Pancreas (tissue), 10 donors: ENCODE measurements at regions not wholly inside any gene's neighbourhood (a gene's known extent, or its start where the extent isn't known, plus 50 kb on each side); places are given as distances from the start of the nearest gene placed in this dataset.

Experiments
- ATAC-seq, 4 donors: fragments of 200-7000 bp; cut with Tn5 transposase; one replicate each; pipeline versions ENCODE4 v1.8.0 to v1.9.1; 2020; ENCODE audit warnings: mild to moderate bottlenecking in 4 of 4, moderate library complexity in 4 of 4
- DNase-seq, 6 donors: peaks; one replicate each; pipeline ENCODE4 v3.0.0-alpha.2; 2020
- FAIRE-seq: peaks from 2 replicates; lab custom pipeline; 2012; peaks lifted over from hg19 to GRCh38; lab: Jason Lieb, UNC
- H3K27ac ChIP-seq, 4 donors: fragments of 200-600 bp; sonication (generic); 1 replicate in 3 of 4; 2 replicates in 1 of 4; pipeline versions ENCODE4 v1.5.0 to v1.8.0; 2020
- H3K27me3 ChIP-seq, 4 donors: fragments of 200-600 bp; one replicate each; pipeline ENCODE4 v1.8.0; 2021
- H3K36me3 ChIP-seq, 3 donors: fragments of 200-600 bp; sonication (generic) in 1 of 3; one replicate each; pipeline versions ENCODE4 v1.5.0 to v1.8.0; 2020 to 2021
- H3K4me1 ChIP-seq, 3 donors: fragments of 200-600 bp; one replicate each; pipeline ENCODE4 v1.8.0; 2021
- H3K4me3 ChIP-seq, 4 donors: fragments of 200-600 bp; sonication (generic) in 2 of 4; one replicate each; pipeline versions ENCODE4 v1.5.0 to v1.8.0; 2020 to 2021
- H3K9me3 ChIP-seq, 4 donors: fragments of 200-600 bp; one replicate each; pipeline ENCODE4 v1.8.0; 2021
- WGBS, 2 donors: extraction: QIAGEN DNeasy Blood & Tissue Kit; methylation state at CpG; one replicate each; pipeline ENCODE4 v1.1.7; 2013; 5-methylcytosine and 5-hydroxymethylcytosine counted together
- intact Hi-C, 3 donors: fragments of 100-400 bp; cut with DNase I; formaldehyde crosslinking; loops; one replicate each; pipeline versions ENCODE4 v1.11.1 to v1.14.2; 2022
- TF ChIP-seq, protein P1 (sequence below), 4 donors: fragments of 200-600 bp; sonication (generic) in 3 of 4; IDR thresholded peaks; one replicate each; pipeline versions ENCODE4 v1.5.0 to v1.8.0; 2021; ENCODE audit warnings: antibody characterized with exemption in 4 of 4
- donor health status: healthy with polysubstance abuse.
- donor health status: DM: no; HTN: no; CAD: no; lungs with moderate emphysema.
- donor health status: DM: no; HTN: no; CAD: no.
- donor health status: control.
- donor health status: control.
- donor health status: Bipolar disorder and iron deficiency.
- donor health status: DM: yes; HTN: yes; CAD: no.
- donor health status: DM: no; HTN: no; CAD: no.
- donor health status: DM: no; HTN: no; CAD: no.
- donor health status: DM: yes; HTN: yes; CAD: no.

GRCh38 chr15:25946241-25946805, 83.2 kb upstream of the ATP10A start:
- FAIRE-seq (no peak), DNase-seq (no peak), ATAC-seq (peak in 1 of 4 donors; percentile 19)
- H3K4me1 ChIP-seq, result no peaks in the 10 kb centered on the region
- H3K4me3 ChIP-seq, result no peak overlapping the region
- H3K36me3 ChIP-seq, result no peaks in the 10 kb centered on the region
- intact Hi-C loops, result no loop called here
- no peaks in the 10 kb centered on the region for H3K27me3 ChIP-seq
- H3K9me3 ChIP-seq, result no peaks in the 10 kb centered on the region
- TF ChIP-seq, protein P1, sequence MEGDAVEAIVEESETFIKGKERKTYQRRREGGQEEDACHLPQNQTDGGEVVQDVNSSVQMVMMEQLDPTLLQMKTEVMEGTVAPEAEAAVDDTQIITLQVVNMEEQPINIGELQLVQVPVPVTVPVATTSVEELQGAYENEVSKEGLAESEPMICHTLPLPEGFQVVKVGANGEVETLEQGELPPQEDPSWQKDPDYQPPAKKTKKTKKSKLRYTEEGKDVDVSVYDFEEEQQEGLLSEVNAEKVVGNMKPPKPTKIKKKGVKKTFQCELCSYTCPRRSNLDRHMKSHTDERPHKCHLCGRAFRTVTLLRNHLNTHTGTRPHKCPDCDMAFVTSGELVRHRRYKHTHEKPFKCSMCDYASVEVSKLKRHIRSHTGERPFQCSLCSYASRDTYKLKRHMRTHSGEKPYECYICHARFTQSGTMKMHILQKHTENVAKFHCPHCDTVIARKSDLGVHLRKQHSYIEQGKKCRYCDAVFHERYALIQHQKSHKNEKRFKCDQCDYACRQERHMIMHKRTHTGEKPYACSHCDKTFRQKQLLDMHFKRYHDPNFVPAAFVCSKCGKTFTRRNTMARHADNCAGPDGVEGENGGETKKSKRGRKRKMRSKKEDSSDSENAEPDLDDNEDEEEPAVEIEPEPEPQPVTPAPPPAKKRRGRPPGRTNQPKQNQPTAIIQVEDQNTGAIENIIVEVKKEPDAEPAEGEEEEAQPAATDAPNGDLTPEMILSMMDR (IDR thresholded peaks at IDR 0.05), result no peak
- WGBS, 2 donors, result 65 to 69% methylated on average over 20 to 21 of the region's 21 CpGs
- H3K27ac ChIP-seq, result no peak overlapping the region

- Histone ChIP-seq H3K4me1 (no peaks in the 10 kb centered on the region), H3K27me3 (no peaks in the 10 kb centered on the region), H3K9me3 (no peaks in the 10 kb centered on the region), H3K4me3 (no peak overlapping the region), H3K27ac (no peak overlapping the region), H3K36me3 (no peaks in the 10 kb centered on the region)
- WGBS, 2 donors, result 76 to 87% methylated on average over 13 to 17 of the region's 17 CpGs
- DNase-seq (no peak), FAIRE-seq (no peak), ATAC-seq (no peak)
- TF ChIP-seq, protein P1 (IDR thresholded peaks at IDR 0.05), result no peak
- intact Hi-C loops, result no loop called here
Observed at GRCh38 chr15:25944386-25944785, 81.3 kb upstream of the ATP10A start.

- no peaks in the 10 kb centered on the region for H3K9me3 ChIP-seq
- H3K27me3 ChIP-seq, result no peaks in the 10 kb centered on the region
- no peaks in the 10 kb centered on the region for H3K36me3 ChIP-seq
- DNase-seq, result no peak
- no peak for ATAC-seq
- H3K4me1 ChIP-seq, result no peaks in the 10 kb centered on the region
- WGBS, 2 donors, result 72 to 80% methylated on average over 9 of the region's 9 CpGs
- H3K27ac ChIP-seq, result no peak overlapping the region
- no peak for FAIRE-seq
- no peak overlapping the region for H3K4me3 ChIP-seq
- TF ChIP-seq, protein P1 (IDR thresholded peaks at IDR 0.05), result no peak
- intact Hi-C loops, result no loop called here
Observed at GRCh38 chr15:25943831-25944230, 80.7 kb upstream of the ATP10A start.

GRCh38 chr15:25939122-25939521, 76.0 kb upstream of the ATP10A start:
- Histone ChIP-seq H3K36me3 (no peaks in the 10 kb centered on the region), H3K9me3 (no peaks in the 10 kb centered on the region), H3K27me3 (no peaks in the 10 kb centered on the region), H3K4me3 (no peak overlapping the region), H3K27ac (no peak overlapping the region), H3K4me1 (no peaks in the 10 kb centered on the region)
- FAIRE-seq (no peak), ATAC-seq (no peak), DNase-seq (no peak)
- WGBS, 2 donors, result 73 to 77% methylated on average over 4 of the region's 4 CpGs
- intact Hi-C loops, result no loop called here
- TF ChIP-seq, protein P1 (IDR thresholded peaks at IDR 0.05), result no peak

GRCh38 chr15:25937796-25938195, 74.7 kb upstream of the ATP10A start:
- TF ChIP-seq, protein P1 (IDR thresholded peaks at IDR 0.05), result no peak
- Histone ChIP-seq H3K27ac (no peak overlapping the region), H3K9me3 (no peaks in the 10 kb centered on the region), H3K36me3 (no peaks in the 10 kb centered on the region), H3K4me1 (no peaks in the 10 kb centered on the region), H3K4me3 (no peak overlapping the region), H3K27me3 (no peaks in the 10 kb centered on the region)
- ATAC-seq (no peak), FAIRE-seq (no peak), DNase-seq (no peak)
- intact Hi-C loops, result no loop called here
